GM23248 (cell line): ENCODE measurements at regions not wholly inside any gene's neighbourhood (a gene's known extent, or its start where the extent isn't known, plus 50 kb on each side); places are given as distances from the start of the nearest gene placed in this dataset.

Experiments used
- EZH2 ChIP-seq: fragments of 200-600 bp; sonication (generic); IDR thresholded peaks from 2 replicates; pipeline ENCODE4 v1.6.1; 2018; ENCODE audit warnings: antibody characterized with exemption, mild to moderate bottlenecking; ENCODE audit not compliant: insufficient read depth, poor library complexity, severe bottlenecking
- EZH2phosphoT487 ChIP-seq: fragments of 200-600 bp; sonication (generic); IDR thresholded peaks from 2 replicates; pipeline ENCODE4 v1.6.1; 2018; ENCODE audit warnings: antibody characterized with exemption, moderate library complexity, mild to moderate bottlenecking, low read depth; ENCODE audit not compliant: insufficient read depth

- TF ChIP-seq EZH2phosphoT487 = no peak
- no peak for TF ChIP-seq EZH2
Observed at GRCh38 chr2:34320056-34320455, 721.0 kb upstream of the FAM98A start.
